ENCODE measurements at regions not wholly inside any gene's neighbourhood (a gene's known extent, or its start where the extent isn't known, plus 50 kb on each side); places are given as distances from the start of the nearest gene placed in this dataset.

GRCh38 chr2:11023326-11024258, 111.9 kb downstream of the KCNF1 start:
- H3K27me3 ChIP-seq (ENCODE audit: insufficient read depth, low read length), result no peaks in the 10 kb centered on the region
- peaks cover 22 to 31% of the 10 kb centered on the region in 2 experiments for H3K4me1 Mint-ChIP-seq
- H3K79me1 ChIP-seq (ENCODE audit: insufficient read depth, low read depth, low read length, poor library complexity, severe bottlenecking), result no peaks in the 10 kb centered on the region
- H3K36me3 Mint-ChIP-seq (ENCODE audit: insufficient read depth in 1 of 3, low read depth in 3 of 3), result no peaks in the 10 kb centered on the region; a peak in 1 of 7 replicates
- no peaks in the 10 kb centered on the region for H3K9me3 Mint-ChIP-seq
- no peak overlapping the region; the same call in 1 of the 2 replicates for H3K14ac ChIP-seq (ENCODE audit: insufficient read depth, low read length)
- no peak overlapping the region for H3K27ac Mint-ChIP-seq
- no peak overlapping the region for H2BK120ac ChIP-seq (ENCODE audit: low read depth, low read length, poor library complexity, severe bottlenecking)
- no peak overlapping the region for H3K18ac ChIP-seq (ENCODE audit: insufficient read length, low read depth, low read length)
- H3K4me2 ChIP-seq (ENCODE audit: insufficient read depth, insufficient read length, low read length), result no peak overlapping the region
- H2AK5ac ChIP-seq (ENCODE audit: insufficient read length, low read length), result no peak overlapping the region
- H3K23me2 ChIP-seq (ENCODE audit: insufficient read length, low read depth, low read length, poor library complexity, severe bottlenecking), result no peaks in the 10 kb centered on the region
- H4K91ac ChIP-seq (ENCODE audit: insufficient read length, low read depth, low read length), result no peak overlapping the region
- no peaks in the 10 kb centered on the region; the same call in 1 of the 2 replicates for H3K27me3 Mint-ChIP-seq (ENCODE audit: low read depth)
- no peak for DNase-seq
- no peak overlapping the region for H2AFZ ChIP-seq (ENCODE audit: low read length)
- no peaks in the 10 kb centered on the region for H3K4me1 ChIP-seq (ENCODE audit: insufficient read depth, low read length)
- no peak overlapping the region for H2BK5ac ChIP-seq (ENCODE audit: insufficient read length, low read length)
- H3K9me3 ChIP-seq (ENCODE audit: control insufficient read depth, low read depth, low read length), result no peaks in the 10 kb centered on the region
- H4K20me1 ChIP-seq (ENCODE audit: control insufficient read depth, insufficient read depth, insufficient read length), result no peaks in the 10 kb centered on the region
- no peak overlapping the region for H2BK15ac ChIP-seq (ENCODE audit: low read depth, low read length)
- H3T11ph ChIP-seq (ENCODE audit: low read length), result no peak overlapping the region
- no peak overlapping the region for H3K56ac ChIP-seq (ENCODE audit: insufficient read length, low read depth, low read length)
- no peak overlapping the region for H4K5ac ChIP-seq (ENCODE audit: insufficient read length, low read depth, low read length)
- H3K4ac ChIP-seq (ENCODE audit: low read depth, low read length), result no peak overlapping the region
- no peaks in the 10 kb centered on the region for H3K79me2 ChIP-seq (ENCODE audit: insufficient read depth, low read length)
- no peak overlapping the region for H2BK20ac ChIP-seq (ENCODE audit: low read depth, low read length, poor library complexity, severe bottlenecking)
- WGBS (ENCODE audit: extremely low coverage, insufficient read length, low lambda C conversion rate), result no CpG with 5 or more reads among the region's 29 CpGs
- H3K27ac ChIP-seq (ENCODE audit: insufficient read length, low read depth, low read length), result no peak overlapping the region
- no peak overlapping the region for H3K4me3 Mint-ChIP-seq
- H4K8ac ChIP-seq (replicated peaks; ENCODE audit: insufficient read length, low read depth, low read length), result no peak overlapping the region
- no peak overlapping the region for H2BK12ac ChIP-seq (ENCODE audit: insufficient read length, low read depth, low read length)
- no peak for TF ChIP-seq CTCF (conservative IDR thresholded peaks at IDR 0.05)
- no peak overlapping the region for H3K23ac ChIP-seq (ENCODE audit: insufficient read length, low read depth, low read length)
- no peak overlapping the region for H3K9ac ChIP-seq (ENCODE audit: extremely low read depth, insufficient read length, low read length)
